Gastrocnemius medialis (tissue), 4 donors: ENCODE measurements at regions not wholly inside any gene's neighbourhood (a gene's known extent, or its start where the extent isn't known, plus 50 kb on each side); places are given as distances from the start of the nearest gene placed in this dataset.

Source experiments
- ATAC-seq, 2 donors: fragments of 150-250 bp; one replicate each; pipeline ENCODE4 v1.9.1; 2016
- DNase-seq, 2 donors: peaks; one replicate each; pipeline ENCODE4 v3.0.0-alpha.2; 2019
- H3K27ac ChIP-seq, 4 donors: fragments of 200-600 bp; sonication (generic); 1 replicate in 1 of 4; 2 replicates in 3 of 4; pipeline ENCODE4 v1.5.1; 2016 to 2018; ENCODE audit warnings: mild to moderate bottlenecking in 2 of 4, moderate library complexity in 1 of 4
- H3K27me3 ChIP-seq, 3 donors: fragments of 200-600 bp; sonication (generic) in 2 of 3; 1 replicate in 1 of 3; 2 replicates in 2 of 3; pipeline versions ENCODE4 v1.5.1 to v1.6.0; 2016 to 2019; ENCODE audit warnings: mild to moderate bottlenecking in 1 of 3, moderate library complexity in 1 of 3
- H3K36me3 ChIP-seq, 2 donors: fragments of 200-600 bp; sonication (generic) in 1 of 2; one replicate each; pipeline ENCODE4 v1.5.1; 2017 to 2018
- H3K4me1 ChIP-seq, 2 donors: fragments of 200-600 bp; sonication (generic) in 1 of 2; one replicate each; pipeline ENCODE4 v1.5.1; 2016 to 2017; ENCODE audit warnings: mild to moderate bottlenecking in 2 of 2
- H3K4me3 ChIP-seq, 4 donors: fragments of 200-600 bp; sonication (generic) in 3 of 4; 1 replicate in 1 of 4; 2 replicates in 3 of 4; pipeline ENCODE4 v1.5.1; 2016 to 2019; ENCODE audit warnings: mild to moderate bottlenecking in 2 of 4
- H3K9me3 ChIP-seq, 3 donors: fragments of 200-600 bp; sonication (generic) in 2 of 3; 1 replicate in 1 of 3; 2 replicates in 2 of 3; pipeline ENCODE4 v1.5.1; 2016 to 2019
- CTCF ChIP-seq, 5 experiments: fragments of 450-650 bp in 3 of 5; fragments of 200-600 bp in 2 of 5; sonication (generic) in 2 of 5; IDR thresholded peaks in 4 of 5; conservative IDR thresholded peaks in 1 of 5; 1 replicate in 4 of 5; 2 replicates in 1 of 5; pipeline ENCODE4 v1.5.1; 2016 to 2019; ENCODE audit warnings: antibody characterized with exemption in 5 of 5, mild to moderate bottlenecking in 3 of 5, moderate library complexity in 3 of 5
- POLR2A ChIP-seq, 2 donors: fragments of 450-650 bp; IDR thresholded peaks; one replicate each; pipeline ENCODE4 v1.6.1; 2017; ENCODE audit warnings: antibody characterized with exemption in 2 of 2, mild to moderate bottlenecking in 2 of 2, moderate library complexity in 2 of 2
- in situ Hi-C, 4 donors: fragments of 200-750 bp; cut with MboI; loops; one replicate each; pipeline versions ENCODE4 v1.15.0 to v1.8.0; 2017; ENCODE audit warnings: low sequenced_read_pairs in 4 of 4
- intact Hi-C: fragments of 100-400 bp; cut with DNase I; formaldehyde crosslinking; loops from one replicate; pipeline ENCODE4 v1.15.1; 2023; ENCODE audit warnings: low total_unique reads

- no peak for DNase-seq
- intact Hi-C loops (no loop called here), in situ Hi-C loops (no loop called here)
- no peaks in the 10 kb centered on the region for H3K36me3 ChIP-seq
- ATAC-seq: no peak
- H3K27me3 ChIP-seq: no peaks in the 10 kb centered on the region
- TF ChIP-seq POLR2A (IDR thresholded peaks at IDR 0.05) (no peak), CTCF (IDR thresholded peaks at IDR 0.05 in 4 of 5, conservative IDR thresholded peaks at IDR 0.05 in 1 of 5) (no peak)
- H3K4me3 ChIP-seq: no peak overlapping the region
- H3K4me1 ChIP-seq: no peaks in the 10 kb centered on the region
- H3K9me3 ChIP-seq: no peaks in the 10 kb centered on the region
- H3K27ac ChIP-seq: no peak overlapping the region
These were observed 648.6 kb upstream of the CAMK1G start for GRCh38 chr1:208934933-208935332.

DNA sequence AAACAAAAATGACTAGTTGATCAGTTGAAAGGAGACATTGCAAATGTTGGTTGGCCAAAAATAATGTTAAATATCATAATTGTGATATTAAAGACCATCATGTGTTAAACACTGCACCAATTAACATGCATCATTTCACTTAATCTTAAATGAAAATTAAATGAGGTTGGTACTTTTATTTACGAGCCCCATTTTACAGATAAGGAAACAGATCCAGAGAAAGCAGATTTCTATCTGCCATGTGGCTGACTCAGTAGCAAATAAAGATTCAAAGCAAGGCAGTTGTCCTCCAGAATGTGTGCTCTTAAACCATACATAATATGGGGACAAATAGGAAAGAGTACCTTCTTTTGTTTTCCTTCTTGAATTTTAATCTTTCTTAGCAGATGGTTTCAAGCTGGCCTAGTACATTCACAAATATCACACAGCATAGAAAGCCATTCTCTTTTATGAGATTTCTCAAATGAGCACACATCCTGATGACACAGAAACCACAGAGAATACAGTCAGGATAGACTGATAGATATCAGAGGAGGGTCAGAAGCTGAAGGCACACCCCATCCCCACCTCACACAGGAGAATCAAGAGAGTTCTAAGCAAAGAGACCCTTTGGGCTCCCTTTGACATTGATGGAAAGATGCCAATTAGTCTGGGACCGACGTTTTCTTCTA, 647.9 kb upstream of the CAMK1G start:
- no peak overlapping the region for H3K27ac ChIP-seq
- no peaks in the 10 kb centered on the region for H3K4me1 ChIP-seq
- intact Hi-C loops (no loop called here), in situ Hi-C loops (no loop called here)
- H3K4me3 ChIP-seq: no peak overlapping the region
- no peaks in the 10 kb centered on the region for H3K27me3 ChIP-seq
- TF ChIP-seq CTCF (IDR thresholded peaks at IDR 0.05 in 4 of 5, conservative IDR thresholded peaks at IDR 0.05 in 1 of 5): no peak
- TF ChIP-seq POLR2A (IDR thresholded peaks at IDR 0.05): no peak
- ATAC-seq (no peak), DNase-seq (no peak)
- no peaks in the 10 kb centered on the region for H3K36me3 ChIP-seq
- H3K9me3 ChIP-seq: no peaks in the 10 kb centered on the region

DNA sequence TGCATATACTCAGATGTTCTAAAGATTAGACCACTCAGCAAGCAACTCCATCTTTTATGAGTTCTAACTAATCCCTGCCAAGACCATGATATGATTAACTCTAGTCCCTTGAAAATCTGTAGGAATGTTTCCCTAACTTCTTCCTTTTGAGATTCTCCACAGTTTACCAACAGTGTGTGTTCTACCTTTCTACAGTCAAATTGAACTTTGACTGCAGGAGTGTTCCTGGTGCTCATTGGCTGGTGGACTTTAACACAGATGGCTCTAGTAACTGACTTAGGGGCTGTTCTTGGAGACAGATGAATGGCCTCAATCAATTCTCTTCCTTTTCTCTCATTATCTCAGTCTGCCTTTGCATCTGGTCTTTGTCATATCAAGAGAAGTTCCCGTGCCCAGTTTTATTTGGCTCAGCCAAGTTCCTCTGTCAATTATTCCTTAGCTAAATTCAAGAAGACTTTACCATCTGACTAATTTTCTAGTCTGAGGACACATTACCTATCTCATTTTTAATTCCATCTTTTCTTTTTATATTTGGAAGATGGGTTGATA, 643.9 kb upstream of the CAMK1G start:
- in situ Hi-C loops: no loop called here
- DNase-seq: no peak
- no peak overlapping the region for H3K4me3 ChIP-seq
- H3K36me3 ChIP-seq: no peaks in the 10 kb centered on the region
- no peaks in the 10 kb centered on the region for H3K27me3 ChIP-seq
- intact Hi-C loops: no loop called here
- no peaks in the 10 kb centered on the region for H3K9me3 ChIP-seq
- no peak overlapping the region for H3K27ac ChIP-seq
- TF ChIP-seq POLR2A (IDR thresholded peaks at IDR 0.05) (no peak), CTCF (IDR thresholded peaks at IDR 0.05 in 4 of 5, conservative IDR thresholded peaks at IDR 0.05 in 1 of 5) (no peak)
- no peak for ATAC-seq
- H3K4me1 ChIP-seq: no peaks in the 10 kb centered on the region

DNA sequence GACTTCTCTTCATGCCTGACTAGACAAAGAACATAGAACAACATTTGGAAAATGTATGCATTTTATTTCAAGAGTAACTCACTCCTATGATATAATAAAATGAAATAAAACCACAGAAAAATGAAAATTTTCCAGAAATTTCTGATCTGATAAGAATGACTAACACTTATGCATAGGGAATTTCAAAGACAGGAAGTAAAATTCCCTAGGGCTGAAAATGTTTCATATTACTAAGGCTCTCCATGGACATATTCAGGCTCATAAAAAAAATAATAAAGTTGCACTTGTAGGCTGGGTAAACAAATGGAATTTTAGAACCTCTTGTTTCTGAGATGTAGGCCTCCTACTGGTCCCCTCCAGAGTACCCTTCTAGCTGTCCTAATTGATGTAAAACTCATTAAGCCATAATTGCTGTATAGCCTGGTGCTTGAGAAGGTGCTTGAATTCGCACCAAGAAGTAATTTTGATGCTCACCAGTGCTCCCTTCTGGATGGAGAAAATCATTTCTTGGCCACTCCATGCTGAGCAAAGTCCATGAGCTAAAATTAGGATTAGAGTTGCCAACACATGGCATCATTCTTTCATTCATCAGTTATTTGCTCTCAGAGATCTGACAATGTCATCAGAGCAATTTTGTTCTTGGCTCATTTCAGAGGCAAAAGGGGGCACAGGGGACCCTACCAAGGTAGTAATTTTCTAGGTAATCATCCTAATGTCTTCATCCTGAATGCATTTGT, 641.0 kb upstream of the CAMK1G start:
- Histone ChIP-seq H3K9me3 (no peaks in the 10 kb centered on the region), H3K4me3 (no peak overlapping the region), H3K4me1 (no peaks in the 10 kb centered on the region), H3K27me3 (no peaks in the 10 kb centered on the region), H3K36me3 (no peaks in the 10 kb centered on the region), H3K27ac (no peak overlapping the region)
- no peak for TF ChIP-seq CTCF (IDR thresholded peaks at IDR 0.05 in 4 of 5, conservative IDR thresholded peaks at IDR 0.05 in 1 of 5)
- no peak for TF ChIP-seq POLR2A (IDR thresholded peaks at IDR 0.05)
- intact Hi-C loops: no loop called here
- ATAC-seq (no peak), DNase-seq (no peak)
- in situ Hi-C loops: no loop called here
